Right lobe of liver (tissue), 4 donors: ENCODE measurements at regions not wholly inside any gene's neighbourhood (a gene's known extent, or its start where the extent isn't known, plus 50 kb on each side); places are given as distances from the start of the nearest gene placed in this dataset.

Experiments
- CTCF ChIP-seq, 4 donors: fragments of 200-600 bp in 3 of 4; fragments of 450-650 bp in 1 of 4; IDR thresholded peaks; one replicate each; pipeline versions ENCODE4 v1.5.1 to v1.8.0; 2016 to 2022; ENCODE audit warnings: antibody characterized with exemption in 4 of 4, mild to moderate bottlenecking in 2 of 4
- POLR2A ChIP-seq: fragments of 450-650 bp; IDR thresholded peaks from one replicate; pipeline ENCODE4 v1.6.1; 2017; ENCODE audit warnings: antibody characterized with exemption, mild to moderate bottlenecking
- donor health status: DM: no; HTN: no; CAD: no.
- donor health status: DM: no; HTN: no; CAD: no.
- donor health status: DM: no; HTN: yes; CAD: no.

- no peak for TF ChIP-seq CTCF (IDR thresholded peaks at IDR 0.05)
- no peak for TF ChIP-seq POLR2A
Observed at GRCh38 chr2:239678186-239678490, 277.3 kb upstream of the HDAC4 start.
